ENCODE measurements at regions not wholly inside any gene's neighbourhood (a gene's known extent, or its start where the extent isn't known, plus 50 kb on each side); places are given as distances from the start of the nearest gene placed in this dataset.

GRCh38 chr5:99072846-99073245, 144.0 kb upstream of the CHD1 start:
- Histone ChIP-seq H3K27me3 (no peaks in the 10 kb centered on the region), H3K4me1 (no peaks in the 10 kb centered on the region), H3K27ac (no peak overlapping the region), H3K9me3 (no peaks in the 10 kb centered on the region), H3K36me3 (no peaks in the 10 kb centered on the region), H3K4me3 (no peak overlapping the region)
- intact Hi-C loops (cut with DNase I; ENCODE audit: low total_unique reads), result no loop called here
- TF ChIP-seq POLR2A (IDR thresholded peaks at IDR 0.05), result no peak
- no peak for TF ChIP-seq POLR2AphosphoS5 (IDR thresholded peaks at IDR 0.05)
- TF ChIP-seq CTCF (IDR thresholded peaks at IDR 0.05), result no peak
- no peak for DNase-seq (ENCODE audit: low spot score in 2 of 2)

- no peaks in the 10 kb centered on the region for H3K36me3 ChIP-seq
- intact Hi-C loops (cut with DNase I; ENCODE audit: low total_unique reads), result no loop called here
- no peaks in the 10 kb centered on the region for H3K9me3 ChIP-seq
- no peaks in the 10 kb centered on the region for H3K27me3 ChIP-seq
- H3K4me3 ChIP-seq, result no peak overlapping the region
- H3K27ac ChIP-seq, result no peak overlapping the region
- H3K4me1 ChIP-seq, result no peaks in the 10 kb centered on the region
- TF ChIP-seq CTCF (IDR thresholded peaks at IDR 0.05), result no peak
- no peak for TF ChIP-seq POLR2AphosphoS5 (IDR thresholded peaks at IDR 0.05)
- TF ChIP-seq POLR2A (IDR thresholded peaks at IDR 0.05), result no peak
- no peak for DNase-seq (ENCODE audit: low spot score in 2 of 2)
Observed at GRCh38 chr5:99070822-99071221, 142.0 kb upstream of the CHD1 start.

- no peaks in the 10 kb centered on the region for H3K27me3 ChIP-seq
- TF ChIP-seq CTCF (IDR thresholded peaks at IDR 0.05), result no peak
- no peak for TF ChIP-seq POLR2A (IDR thresholded peaks at IDR 0.05)
- TF ChIP-seq POLR2AphosphoS5 (IDR thresholded peaks at IDR 0.05), result no peak
- no peak overlapping the region for H3K4me3 ChIP-seq
- no peaks in the 10 kb centered on the region for H3K36me3 ChIP-seq
- H3K27ac ChIP-seq, result no peak overlapping the region
- H3K4me1 ChIP-seq, result no peaks in the 10 kb centered on the region
- no peaks in the 10 kb centered on the region for H3K9me3 ChIP-seq
- intact Hi-C loops (cut with DNase I; ENCODE audit: low total_unique reads), result no loop called here
- no peak for DNase-seq (ENCODE audit: low spot score in 2 of 2)
Observed at GRCh38 chr5:99070362-99070761, 141.6 kb upstream of the CHD1 start.

- TF ChIP-seq POLR2A (IDR thresholded peaks at IDR 0.05) (no peak), CTCF (IDR thresholded peaks at IDR 0.05) (no peak), POLR2AphosphoS5 (IDR thresholded peaks at IDR 0.05) (no peak)
Observed at GRCh38 chr5:99068944-99069650, 140.3 kb upstream of the CHD1 start.

GRCh38 chr5:99063737-99064136, 134.9 kb upstream of the CHD1 start:
- Histone ChIP-seq H3K4me1 (no peaks in the 10 kb centered on the region), H3K4me3 (no peak overlapping the region), H3K27me3 (no peaks in the 10 kb centered on the region), H3K27ac (no peak overlapping the region), H3K36me3 (no peaks in the 10 kb centered on the region), H3K9me3 (no peaks in the 10 kb centered on the region)
- TF ChIP-seq POLR2AphosphoS5 (IDR thresholded peaks at IDR 0.05), result no peak
- no peak for TF ChIP-seq POLR2A (IDR thresholded peaks at IDR 0.05)
- no peak for TF ChIP-seq CTCF (IDR thresholded peaks at IDR 0.05)
- no peak for DNase-seq (ENCODE audit: low spot score in 2 of 2)
- intact Hi-C loops (cut with DNase I; ENCODE audit: low total_unique reads), result no loop called here

More at GRCh38 chr5:99068944-99069650, 140.3 kb upstream of the CHD1 start:
- Histone ChIP-seq H3K27ac (no peak overlapping the region), H3K27me3 (no peaks in the 10 kb centered on the region), H3K36me3 (no peaks in the 10 kb centered on the region), H3K4me3 (no peak overlapping the region), H3K9me3 (no peaks in the 10 kb centered on the region), H3K4me1 (no peaks in the 10 kb centered on the region)
- no peak for DNase-seq (ENCODE audit: low spot score in 2 of 2)
- intact Hi-C loops (cut with DNase I; ENCODE audit: low total_unique reads), result no loop called here
